ENCODE measurements at regions not wholly inside any gene's neighbourhood (a gene's known extent, or its start where the extent isn't known, plus 50 kb on each side); places are given as distances from the start of the nearest gene placed in this dataset.
A peak's percentile ranks its signal among the peaks of the same experiment; 100 is the strongest.

- H3K27ac Mint-ChIP-seq (ENCODE audit: unreplicated experiment): no peak overlapping the region
Observed at GRCh38 chr6:126127659-126128058, 141.3 kb downstream of the TRMT11 start.

GRCh38 chr6:126131246-126131645 lies 144.9 kb downstream of the TRMT11 start:
- no peak overlapping the region for H3K27ac Mint-ChIP-seq (ENCODE audit: unreplicated experiment)
- intact Hi-C loops (cut with micrococcal nuclease; ENCODE audit: unreplicated experiment): no loop called here
- H3K9me3 Mint-ChIP-seq (ENCODE audit: unreplicated experiment): peaks cover 11% of the 10 kb centered on the region
- no peaks in the 10 kb centered on the region for H3K4me1 ChIP-seq
- H3K4me3 ChIP-seq (ENCODE audit: low read depth, low read length): no peak overlapping the region
- H3K36me3 ChIP-seq (ENCODE audit: control insufficient read depth, insufficient read depth, low read length): no peaks in the 10 kb centered on the region
- no peak for TF ChIP-seq CTCF (IDR thresholded peaks at IDR 0.05; ENCODE audit: insufficient read depth in 1 of 2, low read depth in 1 of 2, low read length in 1 of 2, severe bottlenecking in 1 of 2, unreplicated experiment in 1 of 2)
- H3K4me3 Mint-ChIP-seq (ENCODE audit: unreplicated experiment): no peak overlapping the region
- no peaks in the 10 kb centered on the region for H3K27me3 ChIP-seq (replicated peaks; ENCODE audit: control insufficient read depth, insufficient read depth, low read length)
- H3K4me1 Mint-ChIP-seq (ENCODE audit: low read depth, unreplicated experiment): no peaks in the 10 kb centered on the region
- H3K9me3 ChIP-seq: peaks cover 6% of the 10 kb centered on the region; the same call in 1 of the 2 replicates
- no peaks in the 10 kb centered on the region for H3K36me3 Mint-ChIP-seq (ENCODE audit: insufficient read depth, unreplicated experiment)
- DNase-seq: no peak
- no TSS peak for BruUV-seq (replicated peaks)
- no peaks in the 10 kb centered on the region for H3K27me3 Mint-ChIP-seq (ENCODE audit: insufficient read depth, unreplicated experiment)
- ChIA-PET CTCF (no interaction called here), POLR2A (no interaction called here)

More at GRCh38 chr6:126127659-126128058, 141.3 kb downstream of the TRMT11 start:
- peak in 1 of 2 experiments; percentile 27 for DNase-seq
- no TSS peak for BruUV-seq (replicated peaks)
- Histone ChIP-seq H3K9me3 (no peaks in the 10 kb centered on the region), H3K4me3 (ENCODE audit: low read depth, low read length) (no peak overlapping the region), H3K36me3 (ENCODE audit: control insufficient read depth, insufficient read depth, low read length) (no peaks in the 10 kb centered on the region), H3K27me3 (replicated peaks; ENCODE audit: control insufficient read depth, insufficient read depth, low read length) (no peaks in the 10 kb centered on the region), H3K4me1 (no peaks in the 10 kb centered on the region)
- POLR2A ChIA-PET: no interaction called here
- Mint-ChIP-seq H3K27me3 (ENCODE audit: insufficient read depth, unreplicated experiment) (no peaks in the 10 kb centered on the region), H3K36me3 (ENCODE audit: insufficient read depth, unreplicated experiment) (no peaks in the 10 kb centered on the region), H3K4me3 (ENCODE audit: unreplicated experiment) (no peak overlapping the region), H3K4me1 (ENCODE audit: low read depth, unreplicated experiment) (no peaks in the 10 kb centered on the region), H3K9me3 (ENCODE audit: unreplicated experiment) (no peaks in the 10 kb centered on the region)
- CTCF ChIA-PET: no interaction called here
- intact Hi-C loops (cut with micrococcal nuclease; ENCODE audit: unreplicated experiment): loop anchor here (1.0 kb wide), 1 partner anchor 994 kb away; no protein-coding TSS in a partner anchor
- TF ChIP-seq CTCF (IDR thresholded peaks at IDR 0.05; ENCODE audit: insufficient read depth in 1 of 2, low read depth in 1 of 2, low read length in 1 of 2, severe bottlenecking in 1 of 2, unreplicated experiment in 1 of 2): peak in 1 of 2 experiments; percentile 23

GRCh38 chr6:126133984-126134383 lies 147.6 kb downstream of the TRMT11 start:
- POLR2A ChIA-PET: no interaction called here
- Histone ChIP-seq H3K27me3 (replicated peaks; ENCODE audit: control insufficient read depth, insufficient read depth, low read length) (no peaks in the 10 kb centered on the region), H3K9me3 (peaks cover 9% of the 10 kb centered on the region; the same call in 1 of the 2 replicates), H3K4me3 (ENCODE audit: low read depth, low read length) (no peak overlapping the region), H3K4me1 (no peaks in the 10 kb centered on the region), H3K36me3 (ENCODE audit: control insufficient read depth, insufficient read depth, low read length) (no peaks in the 10 kb centered on the region)
- no peak for DNase-seq
- H3K27me3 Mint-ChIP-seq (ENCODE audit: insufficient read depth, unreplicated experiment): no peaks in the 10 kb centered on the region
- intact Hi-C loops (cut with micrococcal nuclease; ENCODE audit: unreplicated experiment): no loop called here
- no peak overlapping the region for H3K4me3 Mint-ChIP-seq (ENCODE audit: unreplicated experiment)
- CTCF ChIA-PET: no interaction called here
- no TSS peak for BruUV-seq (replicated peaks)
- H3K9me3 Mint-ChIP-seq (ENCODE audit: unreplicated experiment): peaks cover 18% of the 10 kb centered on the region
- H3K4me1 Mint-ChIP-seq (ENCODE audit: low read depth, unreplicated experiment): no peaks in the 10 kb centered on the region
- no peak overlapping the region for H3K27ac Mint-ChIP-seq (ENCODE audit: unreplicated experiment)
- TF ChIP-seq CTCF (IDR thresholded peaks at IDR 0.05; ENCODE audit: insufficient read depth in 1 of 2, low read depth in 1 of 2, low read length in 1 of 2, severe bottlenecking in 1 of 2, unreplicated experiment in 1 of 2): no peak
- H3K36me3 Mint-ChIP-seq (ENCODE audit: insufficient read depth, unreplicated experiment): no peaks in the 10 kb centered on the region

All from Caco-2 (cell line).